Endothelial cell of umbilical vein (primary cell): ENCODE measurements at regions not wholly inside any gene's neighbourhood (a gene's known extent, or its start where the extent isn't known, plus 50 kb on each side); places are given as distances from the start of the nearest gene placed in this dataset.

Experiments used
- BruUV-seq: library from RNA; stranded (reverse); fragments of 400-500 nt; replicated peaks from 2 replicates; lab custom pipeline; 2021; lab: Mats Ljungman, UMichigan
- CTCF ChIA-PET: fragments of 300-600, 350-600 bp; sonication (Branson Sonifier 250); formaldehyde crosslinking; loops from one replicate; lab custom pipeline; 2021; ENCODE audit warnings: antibody characterized with exemption, inconsistent platforms; lab: Charles Lee
- POLR2A ChIA-PET: fragments of 300-600, 350-600 bp; sonication (Branson Sonifier 250); formaldehyde crosslinking; loops from one replicate; lab custom pipeline; 2021; ENCODE audit warnings: antibody characterized with exemption, inconsistent platforms; lab: Charles Lee
- DNase-seq: peaks from one replicate; pipeline ENCODE4 v3.0.0-alpha.2; 2011; ENCODE audit warnings: low read depth, low spot score
- FAIRE-seq: peaks from 2 replicates; lab custom pipeline; 2011; peaks lifted over from hg19 to GRCh38; lab: Jason Lieb, UNC
- H2AFZ ChIP-seq: 2 replicates; pipeline ENCODE4 v1.6.0; 2012; ENCODE audit warnings: low read depth, low read length, control low read depth, inconsistent platforms
- H3K27ac ChIP-seq: 2 replicates; pipeline ENCODE4 v1.5.1; 2011; ENCODE audit warnings: low read depth, mild to moderate bottlenecking, control low read depth, low read length, moderate library complexity; ENCODE audit not compliant: insufficient read depth
- H3K27me3 ChIP-seq, 2 experiments: 2 replicates each; pipeline versions ENCODE4 v1.6.0 to v1.6.1; 2011; ENCODE audit warnings: low read length in 2 of 2, mixed read lengths in 1 of 2; ENCODE audit not compliant: control insufficient read depth in 2 of 2, insufficient read depth in 2 of 2
- H3K36me3 ChIP-seq, 2 experiments: 2 replicates in 1 of 2; 3 replicates in 1 of 2; pipeline ENCODE4 v1.5.1; 2011; ENCODE audit warnings: low read length in 2 of 2, mild to moderate bottlenecking in 1 of 2, moderate library complexity in 1 of 2; ENCODE audit not compliant: control insufficient read depth in 2 of 2, insufficient read depth in 2 of 2; ENCODE audit errors: extremely low read depth in 1 of 2
- H3K4me1 ChIP-seq: 3 replicates; pipeline ENCODE4 v1.5.1; 2011; ENCODE audit warnings: mild to moderate bottlenecking, low read length; ENCODE audit not compliant: control insufficient read depth, insufficient read depth; ENCODE audit errors: extremely low read depth
- H3K4me2 ChIP-seq: 2 replicates; pipeline ENCODE4 v1.6.1; 2011; ENCODE audit warnings: low read length, control low read depth, mixed read lengths; ENCODE audit not compliant: insufficient read depth
- H3K4me3 ChIP-seq, 3 experiments: fragments of 200-600 bp in 1 of 3; sonication (generic), shearing (Covaris generic) in 1 of 3; replicated peaks in 1 of 3; 2 replicates each; pipeline ENCODE4 v1.5.1; 2011 to 2016; ENCODE audit warnings: control low read depth in 3 of 3, low read length in 3 of 3, mild to moderate bottlenecking in 2 of 3, inconsistent platforms in 1 of 3, low read depth in 1 of 3, moderate library complexity in 1 of 3; ENCODE audit not compliant: insufficient read depth in 1 of 3
- H3K79me2 ChIP-seq: 2 replicates; pipeline ENCODE4 v1.6.0; 2012; ENCODE audit warnings: low read length, inconsistent platforms; ENCODE audit not compliant: control insufficient read depth, insufficient read depth
- H3K9ac ChIP-seq: replicated peaks from 2 replicates; pipeline ENCODE3; 2011; ENCODE audit warnings: low read length, control low read depth; ENCODE audit not compliant: insufficient read depth; ENCODE audit errors: extremely low read depth
- H3K9me1 ChIP-seq: replicated peaks from 3 replicates; pipeline ENCODE4 v1.6.0; 2011; ENCODE audit warnings: mild to moderate bottlenecking, low read length; ENCODE audit not compliant: control insufficient read depth, insufficient read depth; ENCODE audit errors: extremely low read depth
- H3K9me3 ChIP-seq: replicated peaks from 2 replicates; pipeline ENCODE4 v1.5.1; 2012; ENCODE audit warnings: low read length, inconsistent platforms; ENCODE audit not compliant: control insufficient read depth, insufficient read depth
- H4K20me1 ChIP-seq: replicated peaks from 2 replicates; pipeline ENCODE3; 2011; ENCODE audit warnings: mild to moderate bottlenecking, low read length; ENCODE audit not compliant: control insufficient read depth, insufficient read depth; ENCODE audit errors: extremely low read depth
- CTCF ChIP-seq, 2 donors: IDR thresholded peaks; 1 replicate in 1 of 2; 2 replicates in 1 of 2; pipeline ENCODE4 v1.5.1; 2011; ENCODE audit warnings: low read length in 2 of 2, mild to moderate bottlenecking in 2 of 2, moderate library complexity in 2 of 2, control low read depth in 1 of 2, inconsistent platforms in 1 of 2, low read depth in 1 of 2; ENCODE audit not compliant: insufficient read depth in 1 of 2; ENCODE audit errors: extremely low read depth in 1 of 2
- EZH2 ChIP-seq: IDR thresholded peaks from 2 replicates; pipeline ENCODE4 v1.6.1; 2012; ENCODE audit warnings: borderline replicate concordance, low read depth, mild to moderate bottlenecking, moderate library complexity, low read length, inconsistent platforms; ENCODE audit not compliant: severe bottlenecking
- FOS ChIP-seq: IDR thresholded peaks from 2 replicates; pipeline ENCODE4 v1.6.1; 2011; ENCODE audit warnings: mild to moderate bottlenecking, low read length, moderate library complexity, borderline replicate concordance; ENCODE audit not compliant: insufficient read depth
- GATA2 ChIP-seq: IDR thresholded peaks from 2 replicates; pipeline ENCODE4 v1.7.0; 2011; ENCODE audit warnings: low read depth, mild to moderate bottlenecking, moderate library complexity, mixed read lengths, low read length; ENCODE audit not compliant: insufficient read length, insufficient read depth
- JUN ChIP-seq: IDR thresholded peaks from 2 replicates; pipeline ENCODE4 v1.6.1; 2011; ENCODE audit warnings: borderline replicate concordance, low read depth; ENCODE audit not compliant: insufficient read length, insufficient read depth
- MAX ChIP-seq: IDR thresholded peaks from 2 replicates; pipeline ENCODE4 v1.6.1; 2011; ENCODE audit not compliant: insufficient read depth, insufficient read length
- MYC ChIP-seq: IDR thresholded peaks from one replicate; pipeline ENCODE4 v1.6.1; 2011; ENCODE audit warnings: mild to moderate bottlenecking, low read depth, low read length
- POLR2A ChIP-seq: IDR thresholded peaks from 2 replicates; pipeline ENCODE4 v1.6.1; 2012; ENCODE audit warnings: low read depth, mild to moderate bottlenecking, control low read depth, low read length
- POLR2AphosphoS5 ChIP-seq: IDR thresholded peaks from 2 replicates; pipeline ENCODE4 v1.6.1; 2012; ENCODE audit warnings: low read depth, mild to moderate bottlenecking, control low read depth, low read length, moderate library complexity; ENCODE audit not compliant: insufficient read depth
- dilution Hi-C: fragments of 300-500 bp; cut with MboI; formaldehyde crosslinking; loops from one replicate; pipeline ENCODE4 v1.15.0; 2019; ENCODE audit warnings: low sequenced_read_pairs; ENCODE audit not compliant: extremely low pct_ligation_motif_present
- intact Hi-C: fragments of 100-400 bp; cut with micrococcal nuclease; formaldehyde crosslinking; loops from one replicate; pipeline ENCODE4 v1.10.0; 2022

- intact Hi-C loops (no loop called here), dilution Hi-C loops (no loop called here)
- no peak for TF ChIP-seq MYC
- TF ChIP-seq EZH2 = no peak
- TF ChIP-seq GATA2 = no peak
- TF ChIP-seq MAX = no peak
- TF ChIP-seq CTCF (IDR thresholded peaks at IDR 0.05; ENCODE audit: extremely low read depth in 1 of 2, insufficient read depth in 1 of 2, low read depth in 1 of 2, low read length in 2 of 2) = no peak
- no peak for TF ChIP-seq JUN
- no peak for TF ChIP-seq POLR2AphosphoS5
- no peak for TF ChIP-seq FOS
- TF ChIP-seq POLR2A = no peak
- Histone ChIP-seq H2AFZ (no peak overlapping the region), H4K20me1 (no peaks in the 10 kb centered on the region), H3K27ac (no peak overlapping the region), H3K4me3 (no peak overlapping the region), H3K79me2 (no peaks in the 10 kb centered on the region), H3K36me3 (no peaks in the 10 kb centered on the region), H3K9me3 (no peaks in the 10 kb centered on the region), H3K4me1 (no peaks in the 10 kb centered on the region), H3K9ac (no peak overlapping the region), H3K4me2 (no peak overlapping the region), H3K27me3 (peaks cover 0 to 4% of the 10 kb centered on the region in 2 experiments), H3K9me1 (no peaks in the 10 kb centered on the region)
- FAIRE-seq = no peak
- no peak for DNase-seq
- BruUV-seq = no TSS peak
- POLR2A ChIA-PET = no interaction called here
- CTCF ChIA-PET = interaction anchor here (1.0 to 1.5 kb wide), 6 partner anchors 8 to 241 kb away, joined by 3 to 6 read pairs (median 3); no protein-coding TSS in a partner anchor
These were observed 228.2 kb downstream of the PTEN start for GRCh38 chr10:88091490-88092061.
